HepG2 (cell line): ENCODE measurements at regions not wholly inside any gene's neighbourhood (a gene's known extent, or its start where the extent isn't known, plus 50 kb on each side); places are given as distances from the start of the nearest gene placed in this dataset.
A peak's percentile ranks its signal among the peaks of the same experiment; 100 is the strongest.

Source experiments
- ATAC-seq: fragments of 200-7000 bp; cut with Tn5 transposase; 3 replicates; pipeline ENCODE4 v1.9.1; 2020; ENCODE audit warnings: mild to moderate bottlenecking, moderate library complexity
- BruUV-seq: library from RNA; stranded (reverse); fragments of 400-500 nt; replicated peaks from 2 replicates; lab custom pipeline; 2021; lab: Mats Ljungman, UMichigan
- CTCF ChIA-PET: fragments of 300-600 bp; formaldehyde crosslinking; extraction: SDS; loops from one replicate; lab custom pipeline; 2021; ENCODE audit warnings: low total read pairs, inconsistent platforms, low intra/inter-chr PET ratio; lab: Yijun Ruan, JAX
- POLR2A ChIA-PET: fragments of 350-600 bp; sonication (Branson Sonifier 250); formaldehyde crosslinking; loops from one replicate; lab custom pipeline; 2020; ENCODE audit warnings: antibody characterized with exemption, inconsistent platforms; lab: Yijun Ruan, JAX
- DNase-seq: peaks from one replicate; pipeline ENCODE4 v3.0.0-alpha.2; 2015; ENCODE audit warnings: low spot score
- FAIRE-seq: peaks from 3 replicates; lab custom pipeline; 2011; peaks lifted over from hg19 to GRCh38; lab: Jason Lieb, UNC
- H2AFZ ChIP-seq: one replicate; pipeline ENCODE4 v1.6.1; 2011; ENCODE audit warnings: low read length, inconsistent platforms
- H3K27ac ChIP-seq: fragments of 300-600 bp; 3 replicates; pipeline ENCODE4 v1.8.0; 2011; ENCODE audit warnings: mixed run types, mild to moderate bottlenecking, mixed read lengths, low read length, inconsistent platforms; ENCODE audit not compliant: insufficient read depth; ENCODE audit errors: extremely low read length
- H3K27me3 ChIP-seq, 2 experiments: fragments of 200-600 bp in 1 of 2; 2 replicates in 1 of 2; 3 replicates in 1 of 2; pipeline versions ENCODE4 v1.6.0 to v1.8.0; 2011; ENCODE audit warnings: low read length in 2 of 2, mild to moderate bottlenecking in 2 of 2, moderate library complexity in 2 of 2, inconsistent platforms in 1 of 2; ENCODE audit not compliant: insufficient read depth in 2 of 2, control insufficient read depth in 1 of 2
- H3K36me3 ChIP-seq, 2 experiments: fragments of 200-600 bp in 1 of 2; replicated peaks in 1 of 2; 2 replicates in 1 of 2; 3 replicates in 1 of 2; pipeline versions ENCODE4 v1.5.1 to v1.8.0; 2011; ENCODE audit warnings: low read length in 2 of 2, inconsistent platforms in 1 of 2; ENCODE audit not compliant: insufficient read depth in 2 of 2, control insufficient read depth in 1 of 2
- H3K4me1 ChIP-seq: 2 replicates; pipeline ENCODE4 v1.5.1; 2012; ENCODE audit warnings: low read length, inconsistent platforms; ENCODE audit not compliant: insufficient read depth
- H3K4me2 ChIP-seq: 2 replicates; pipeline ENCODE4 v1.6.0; 2011; ENCODE audit warnings: low read depth, low read length, inconsistent platforms
- H3K4me3 ChIP-seq, 3 experiments: fragments of 200-600 bp in 1 of 3; sonication (generic), shearing (Covaris generic) in 1 of 3; replicated peaks in 1 of 3; 2 replicates each; pipeline ENCODE4 v1.5.1; 2011 to 2016; ENCODE audit warnings: low read length in 3 of 3, inconsistent platforms in 2 of 3, low read depth in 2 of 3, mild to moderate bottlenecking in 2 of 3, control low read depth in 1 of 3, mixed read lengths in 1 of 3; ENCODE audit not compliant: insufficient read depth in 1 of 3
- H3K79me2 ChIP-seq: one replicate; pipeline ENCODE4 v1.6.1; 2011; ENCODE audit warnings: low read length, inconsistent platforms; ENCODE audit not compliant: insufficient read depth
- H3K9ac ChIP-seq: 2 replicates; pipeline ENCODE4 v1.6.0; 2011; ENCODE audit warnings: mild to moderate bottlenecking, low read depth, low read length, inconsistent platforms; ENCODE audit not compliant: insufficient read depth
- H3K9me3 ChIP-seq: 2 replicates; pipeline ENCODE4 v1.5.1; 2012; ENCODE audit warnings: mild to moderate bottlenecking, low read length
- H4K20me1 ChIP-seq: 2 replicates; pipeline ENCODE4 v1.6.0; 2011; ENCODE audit warnings: inconsistent platforms, mild to moderate bottlenecking, low read length, moderate library complexity; ENCODE audit not compliant: insufficient read depth
- HES4 ChIP-seq: sonication (generic); formaldehyde crosslinking; IDR thresholded peaks from 2 replicates; pipeline ENCODE4 v1.9.0; 2021; ENCODE audit warnings: mild to moderate bottlenecking, missing genetic modification reagents, borderline replicate concordance
- MAFK ChIP-seq, 2 experiments: IDR thresholded peaks in 1 of 2; conservative IDR thresholded peaks in 1 of 2; 2 replicates each; pipeline ENCODE4 v1.6.1; 2011; ENCODE audit warnings: improper control_type of control experiment in 2 of 2, low read length in 2 of 2
- ZNF367 ChIP-seq: sonication (generic); formaldehyde crosslinking; IDR thresholded peaks from 2 replicates; pipeline ENCODE4 v1.4.0; 2020; ENCODE audit warnings: missing genetic modification reagents, borderline replicate concordance
- WGBS: methylation state at CpG from one replicate; pipeline ENCODE4 v1.1.6; 2017; ENCODE audit warnings: low lambda C conversion rate; 5-methylcytosine and 5-hydroxymethylcytosine counted together
- in situ Hi-C: cut with HindIII; loops from 2 replicates; pipeline ENCODE4 v1.10.0; 2017; ENCODE audit warnings: low pct_unique_long_range_greater_than_20kb; ENCODE audit not compliant: extremely low pct_ligation_motif_present
- intact Hi-C: fragments of 100-400 bp; cut with micrococcal nuclease; formaldehyde crosslinking; loops from one replicate; pipeline ENCODE4 v1.10.0; 2022; ENCODE audit not compliant: unreplicated experiment
- TF ChIP-seq, protein P1 (sequence below), 2 experiments: IDR thresholded peaks; 2 replicates each; pipeline ENCODE4 v1.6.1; 2011 to 2012; ENCODE audit warnings: low read length in 2 of 2, borderline replicate concordance in 1 of 2, low read depth in 1 of 2, mild to moderate bottlenecking in 1 of 2, moderate library complexity in 1 of 2

DNA sequence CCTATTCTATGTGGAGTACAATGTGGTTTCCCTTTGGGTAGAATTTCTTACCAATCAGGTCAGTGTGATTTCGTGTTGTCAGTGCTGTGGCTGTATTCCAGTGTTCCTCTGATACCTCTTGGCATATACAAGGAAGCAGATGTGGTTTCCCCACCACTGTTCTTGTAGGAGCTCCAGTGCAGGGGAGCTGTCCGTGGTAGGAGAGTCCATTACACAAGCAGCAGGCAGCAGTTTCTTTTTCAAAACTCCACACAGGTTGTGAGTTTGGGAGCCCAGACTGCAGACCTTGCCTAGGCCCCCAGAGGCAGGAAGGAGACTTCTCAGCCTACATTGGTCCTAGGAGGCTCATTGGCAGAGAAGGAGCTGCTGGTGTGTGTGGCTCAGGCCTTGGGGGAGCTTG, 452.8 kb downstream of the AACS start (continued):
- TF ChIP-seq, protein P1, sequence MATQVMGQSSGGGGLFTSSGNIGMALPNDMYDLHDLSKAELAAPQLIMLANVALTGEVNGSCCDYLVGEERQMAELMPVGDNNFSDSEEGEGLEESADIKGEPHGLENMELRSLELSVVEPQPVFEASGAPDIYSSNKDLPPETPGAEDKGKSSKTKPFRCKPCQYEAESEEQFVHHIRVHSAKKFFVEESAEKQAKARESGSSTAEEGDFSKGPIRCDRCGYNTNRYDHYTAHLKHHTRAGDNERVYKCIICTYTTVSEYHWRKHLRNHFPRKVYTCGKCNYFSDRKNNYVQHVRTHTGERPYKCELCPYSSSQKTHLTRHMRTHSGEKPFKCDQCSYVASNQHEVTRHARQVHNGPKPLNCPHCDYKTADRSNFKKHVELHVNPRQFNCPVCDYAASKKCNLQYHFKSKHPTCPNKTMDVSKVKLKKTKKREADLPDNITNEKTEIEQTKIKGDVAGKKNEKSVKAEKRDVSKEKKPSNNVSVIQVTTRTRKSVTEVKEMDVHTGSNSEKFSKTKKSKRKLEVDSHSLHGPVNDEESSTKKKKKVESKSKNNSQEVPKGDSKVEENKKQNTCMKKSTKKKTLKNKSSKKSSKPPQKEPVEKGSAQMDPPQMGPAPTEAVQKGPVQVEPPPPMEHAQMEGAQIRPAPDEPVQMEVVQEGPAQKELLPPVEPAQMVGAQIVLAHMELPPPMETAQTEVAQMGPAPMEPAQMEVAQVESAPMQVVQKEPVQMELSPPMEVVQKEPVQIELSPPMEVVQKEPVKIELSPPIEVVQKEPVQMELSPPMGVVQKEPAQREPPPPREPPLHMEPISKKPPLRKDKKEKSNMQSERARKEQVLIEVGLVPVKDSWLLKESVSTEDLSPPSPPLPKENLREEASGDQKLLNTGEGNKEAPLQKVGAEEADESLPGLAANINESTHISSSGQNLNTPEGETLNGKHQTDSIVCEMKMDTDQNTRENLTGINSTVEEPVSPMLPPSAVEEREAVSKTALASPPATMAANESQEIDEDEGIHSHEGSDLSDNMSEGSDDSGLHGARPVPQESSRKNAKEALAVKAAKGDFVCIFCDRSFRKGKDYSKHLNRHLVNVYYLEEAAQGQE (IDR thresholded peaks at IDR 0.05; ENCODE audit: borderline replicate concordance in 1 of 2, low read depth in 1 of 2, low read length in 2 of 2) = peak; percentile 63 to 92
- TF ChIP-seq, all 625 proteins: peak for 2

DNA sequence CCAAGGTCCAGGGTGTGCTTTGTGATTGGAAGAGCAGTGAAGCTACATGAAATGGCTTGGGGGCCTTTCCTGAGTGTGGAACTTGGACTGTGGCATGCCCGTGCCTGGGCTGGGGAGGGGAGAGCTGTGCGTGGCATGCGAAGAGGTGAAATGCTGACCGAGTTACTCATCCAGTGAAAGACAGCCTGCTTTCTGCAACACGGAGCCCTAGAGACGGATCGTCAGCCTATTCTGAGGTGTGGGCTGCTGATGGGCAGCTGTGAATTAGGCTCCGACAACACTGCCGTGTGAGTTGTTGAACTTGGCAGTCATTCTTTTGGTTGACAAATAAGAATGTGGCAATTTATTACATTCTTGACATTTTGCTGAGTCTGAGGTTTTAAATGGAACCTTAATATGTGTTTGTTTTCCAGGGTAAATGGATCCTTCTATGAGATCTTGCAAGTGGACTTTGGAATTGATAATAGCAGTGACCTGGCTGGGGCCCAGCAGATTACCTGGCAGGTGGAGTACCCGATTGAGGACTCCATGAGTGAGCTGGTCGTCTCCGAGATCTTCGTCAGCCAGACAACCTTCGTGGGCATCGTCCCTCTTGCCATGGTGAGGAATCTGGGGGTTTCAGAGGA, 453.9 kb downstream of the AACS start:
- Histone ChIP-seq H4K20me1 (no peaks in the 10 kb centered on the region), H3K4me3 (no peak overlapping the region), H3K79me2 (no peaks in the 10 kb centered on the region), H3K27me3 (0 out of 5 replicates have a peak, but pooled peaks cover 0 to 5% of the 10 kb centered on the region in 2 experiments), H3K4me1 (0 out of 2 replicates have a peak, but pooled peaks cover 7% of the 10 kb centered on the region), H2AFZ (no peak overlapping the region), H3K36me3 (no peaks in the 10 kb centered on the region), H3K4me2 (no peak overlapping the region), H3K9ac (no peak overlapping the region), H3K27ac (no peak overlapping the region), H3K9me3 (no peaks in the 10 kb centered on the region)
- no peak for FAIRE-seq
- in situ Hi-C loops = no loop called here
- TF ChIP-seq MAFK (conservative IDR thresholded peaks at IDR 0.05 in 1 of 2, IDR thresholded peaks at IDR 0.05 in 1 of 2; ENCODE audit: low read length in 2 of 2) (peak; percentile 36 to 60; a peak in 2 of 4 replicates), HES4 (no peak), ZNF367 (CRISPR knock-in tag) (no peak)
- no peak for DNase-seq
- ATAC-seq = no peak; the same call in none of the 3 replicates
- WGBS = 8% methylated on average over 14 of the region's 15 CpGs
- no TSS peak for BruUV-seq
- intact Hi-C loops = no loop called here
- ChIA-PET POLR2A (no interaction called here), CTCF (no interaction called here)
